NCI-H1417 (cell line): ENCODE measurements at regions not wholly inside any gene's neighbourhood (a gene's known extent, or its start where the extent isn't known, plus 50 kb on each side); places are given as distances from the start of the nearest gene placed in this dataset.

ENCODE experiments used
- DNase-seq, 3 experiments: peaks; one replicate each; lab custom pipeline; 2025; lab: John Stamatoyannopoulos, UW

DNA sequence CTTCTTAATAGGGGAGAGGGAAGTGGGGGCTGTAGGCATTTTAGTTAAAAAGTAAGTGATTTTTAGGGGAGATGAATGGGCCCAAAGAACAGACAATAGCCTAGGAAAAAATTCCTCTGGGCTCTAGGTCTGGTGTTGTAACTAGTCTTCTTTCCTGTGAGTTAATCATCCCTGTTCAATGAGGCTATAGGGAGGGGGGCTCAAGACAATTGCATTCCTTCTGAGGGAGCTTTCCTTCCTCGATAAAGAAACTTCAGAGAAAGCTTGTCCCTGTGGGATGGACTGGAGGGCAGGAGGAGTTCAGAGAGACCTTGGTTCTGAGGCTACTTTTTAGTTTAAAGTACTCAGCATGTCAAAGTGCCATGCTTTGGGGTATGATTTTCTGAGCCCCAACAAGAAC lies 127.2 kb downstream of the BBS10 start:
- no peak for DNase-seq

DNA sequence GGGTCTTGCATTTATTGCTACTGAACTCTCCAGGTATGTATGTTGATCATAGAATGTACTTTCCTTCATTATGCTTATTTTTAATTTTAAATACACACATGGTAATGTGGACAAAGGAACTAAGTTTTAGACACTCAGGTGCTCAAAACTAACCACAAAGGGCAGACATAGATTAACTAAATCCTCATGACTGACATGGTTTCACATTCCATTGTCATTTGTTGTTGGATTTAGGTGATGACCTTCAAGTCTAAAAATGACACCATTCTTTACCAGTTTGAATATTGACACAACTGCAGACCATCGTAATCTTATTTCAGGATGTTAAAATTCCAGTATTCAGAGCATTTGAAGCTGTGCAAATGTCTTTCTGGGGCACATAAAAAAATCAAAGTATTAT lies 128.4 kb downstream of the BBS10 start:
- DNase-seq, result no peak

DNA sequence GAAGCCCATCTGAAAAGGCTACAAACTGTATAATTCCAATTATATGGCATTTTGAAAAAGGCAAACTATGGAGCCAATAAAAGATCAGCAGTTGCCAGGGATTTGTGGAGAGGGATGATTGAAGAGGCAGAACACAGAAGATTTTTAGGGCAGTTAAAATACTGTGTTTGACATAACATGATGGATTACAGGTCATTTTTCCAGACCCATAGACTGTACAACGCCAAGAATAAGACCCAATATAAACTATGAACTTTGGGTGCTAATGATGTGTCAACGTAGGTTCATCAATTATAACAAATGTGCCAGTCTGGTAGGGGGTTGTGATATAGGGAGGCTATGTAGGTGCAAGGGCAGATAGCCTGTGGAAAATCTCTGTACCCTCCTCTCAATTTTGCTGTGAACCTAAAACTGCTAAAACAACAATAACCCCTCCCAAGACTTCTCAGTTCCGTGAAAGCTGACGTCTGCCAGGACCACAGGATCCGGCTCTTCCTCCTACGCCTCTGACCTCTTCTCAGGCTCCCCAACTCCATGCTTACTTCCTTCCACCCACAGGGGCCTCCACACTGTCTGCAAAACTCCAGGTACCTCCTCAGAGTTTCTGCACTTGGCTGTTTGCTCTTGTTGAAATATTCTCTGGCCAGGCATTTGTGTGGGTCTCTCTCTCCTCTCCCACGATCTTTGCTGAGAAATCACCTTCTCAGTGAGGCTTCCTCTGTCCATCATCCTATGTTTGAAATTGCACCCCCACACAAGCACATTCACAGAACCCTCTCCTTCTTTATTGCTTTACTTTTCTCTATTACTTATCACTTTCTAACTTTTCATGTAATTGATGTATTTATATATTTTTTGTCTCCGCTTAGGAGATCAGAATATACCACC lies 131.4 kb downstream of the BBS10 start:
- no peak for DNase-seq

DNA sequence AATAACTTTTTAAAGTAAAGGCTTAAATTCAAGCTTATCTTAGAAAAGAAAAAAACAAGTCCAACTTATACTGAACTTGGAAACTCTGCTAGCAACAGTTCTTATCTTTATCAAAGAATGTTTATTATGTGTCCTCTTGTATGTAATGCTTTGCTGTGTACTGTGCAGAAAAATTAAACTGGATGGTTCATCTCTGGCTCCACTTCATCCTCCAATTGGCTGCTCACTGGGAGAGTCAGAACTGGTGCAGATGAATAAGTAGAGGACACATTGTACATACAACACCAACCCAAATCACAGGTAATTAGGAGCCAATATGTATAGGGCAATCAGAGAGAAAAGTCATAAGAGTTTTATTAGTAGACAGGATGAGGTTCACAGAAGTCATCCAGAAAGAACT lies 123.6 kb upstream of the NAP1L1 start:
- no peak for DNase-seq

DNA sequence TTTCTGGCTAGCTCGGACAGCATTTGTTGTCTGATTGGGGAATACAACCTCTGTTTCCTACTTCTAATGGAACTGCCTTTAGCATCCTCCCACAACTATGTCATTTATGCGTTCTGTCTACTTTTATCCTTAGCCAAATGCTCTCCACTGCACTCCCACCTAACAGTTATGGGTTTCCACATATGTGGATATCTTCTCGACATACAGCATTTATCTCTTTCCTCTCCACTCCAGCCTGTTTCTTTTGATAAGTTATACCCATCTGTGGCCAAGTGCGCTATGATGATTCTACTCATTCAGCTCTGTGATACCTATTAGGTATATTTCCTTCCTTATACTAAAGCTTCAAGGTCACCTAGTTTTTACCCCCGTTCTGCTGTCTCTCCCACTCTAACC lies 122.2 kb upstream of the NAP1L1 start:
- no peak for DNase-seq

DNA sequence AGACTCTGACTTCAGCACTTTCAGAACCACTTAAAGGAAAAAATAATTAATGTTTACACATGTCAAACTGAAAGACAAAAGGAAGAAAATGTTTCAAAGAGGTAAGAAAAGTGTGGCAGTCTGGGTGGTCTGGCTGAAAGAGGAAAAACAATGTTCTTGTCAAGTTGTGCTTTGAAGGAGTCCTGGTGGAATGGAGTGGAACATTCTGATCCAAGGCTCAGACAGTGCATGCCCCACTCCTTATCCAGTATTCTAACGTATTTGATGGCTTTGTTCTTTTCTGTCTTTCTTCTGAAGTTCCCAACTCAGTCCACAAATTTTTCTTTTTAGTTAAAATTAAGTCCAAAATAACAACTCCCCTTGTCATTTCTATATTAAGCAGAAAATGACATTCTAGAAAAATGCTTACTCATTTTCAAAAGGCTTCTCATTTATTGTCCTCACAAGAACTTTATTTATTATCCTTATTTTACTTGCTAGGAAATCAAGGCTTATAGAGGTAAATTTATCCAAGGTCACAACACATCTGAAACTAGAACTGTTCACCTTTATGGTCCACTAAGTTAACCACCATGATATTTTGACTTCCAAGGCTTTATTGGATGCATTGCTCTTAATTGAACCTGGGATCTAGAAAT lies 121.7 kb upstream of the NAP1L1 start:
- DNase-seq, result no peak

DNA sequence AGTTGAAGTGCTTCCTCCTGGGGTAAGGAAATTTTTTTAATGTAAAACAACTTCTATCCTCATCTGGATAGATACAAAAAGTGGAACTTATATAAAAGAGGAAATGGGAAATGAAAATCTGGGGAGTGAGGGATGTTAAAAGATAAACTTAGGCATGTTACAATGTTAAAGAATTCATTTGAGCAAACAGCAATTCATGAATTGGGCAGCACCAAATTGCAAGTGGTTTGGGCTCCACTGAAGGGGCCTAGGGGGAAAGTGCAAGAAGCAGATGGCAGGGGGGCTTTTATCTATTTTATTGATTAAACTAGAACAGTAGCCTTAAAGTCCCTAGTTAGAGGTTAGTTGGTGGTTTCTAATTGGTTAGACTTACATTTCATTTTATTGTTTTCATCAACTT lies 118.1 kb upstream of the NAP1L1 start:
- DNase-seq, result no peak

DNA sequence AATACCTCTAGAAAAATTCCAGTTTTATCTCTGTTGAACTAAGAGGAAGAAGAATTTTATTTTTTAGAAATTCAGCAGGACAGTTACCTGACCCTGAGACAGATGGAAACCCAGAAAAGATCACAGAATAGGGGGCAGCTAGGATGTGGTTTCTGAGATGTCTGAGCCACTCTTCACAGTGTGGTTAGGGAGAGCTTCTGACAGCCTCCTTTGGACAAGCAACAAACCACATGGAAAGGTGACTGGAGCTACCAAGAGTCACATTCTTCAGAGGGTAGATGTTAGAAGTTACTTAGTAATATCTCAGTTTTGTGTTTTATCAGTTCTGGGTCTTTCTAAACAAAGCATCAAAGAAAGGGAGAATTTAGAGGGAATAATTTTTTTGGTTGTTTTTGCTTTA lies 117.3 kb upstream of the NAP1L1 start:
- DNase-seq, result no peak

DNA sequence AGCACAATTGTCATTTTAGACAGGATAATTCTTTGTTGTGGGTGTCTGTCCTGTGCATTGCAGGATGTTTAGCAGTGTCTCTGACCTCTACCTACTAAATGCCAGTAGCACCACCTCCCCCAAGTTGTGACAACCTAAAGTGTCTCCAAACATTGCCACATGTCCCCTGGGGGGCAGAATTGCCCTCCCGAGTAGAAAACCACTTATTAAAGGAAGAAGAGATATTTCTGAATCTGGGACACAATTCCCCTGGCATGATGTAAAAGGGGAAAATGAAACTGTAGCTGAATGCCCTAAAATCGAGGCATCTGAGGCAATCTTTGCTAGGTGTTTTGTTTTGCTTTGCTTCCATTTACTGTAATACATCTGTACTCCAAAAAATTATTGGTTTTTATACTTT lies 116.8 kb upstream of the NAP1L1 start:
- DNase-seq, result no peak

DNA sequence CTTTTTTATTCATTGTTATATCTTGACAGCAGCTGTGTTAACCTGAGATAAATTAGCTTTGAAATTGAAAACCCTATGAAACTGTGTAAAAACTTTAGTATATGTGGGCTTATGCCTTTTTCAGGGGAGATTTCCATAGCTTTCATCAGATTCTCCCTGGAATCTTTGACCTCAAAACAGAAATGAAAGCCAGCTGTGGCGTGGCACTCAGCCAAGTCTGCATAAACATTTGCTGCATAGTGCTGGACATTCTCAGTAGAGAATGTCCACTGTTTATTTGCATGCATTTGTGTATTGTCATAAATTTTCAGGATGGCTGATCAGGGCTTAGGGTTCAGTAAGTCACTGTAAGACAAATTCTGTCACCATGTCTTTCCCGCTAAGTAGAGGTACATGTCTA lies 115.3 kb upstream of the NAP1L1 start:
- DNase-seq, result no peak

DNA sequence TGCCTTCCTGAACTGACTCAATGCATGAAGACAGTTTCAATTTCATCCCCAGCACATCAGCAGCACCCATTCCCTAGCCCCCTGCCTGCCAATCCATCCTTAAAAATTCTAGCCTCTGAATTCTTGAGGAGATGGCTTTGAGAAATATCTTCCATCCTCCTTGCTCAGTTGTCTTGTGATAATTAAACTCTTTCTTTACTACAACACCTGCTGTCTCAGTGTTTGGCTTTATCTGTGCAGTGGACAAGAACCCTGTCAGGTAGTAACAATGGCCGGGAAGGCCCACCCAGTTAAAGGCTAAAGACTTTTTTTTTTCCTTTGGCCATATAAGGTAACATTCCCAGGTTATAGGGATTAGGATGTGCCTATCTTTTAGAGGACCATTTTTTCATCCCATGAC lies 114.4 kb upstream of the NAP1L1 start:
- no peak for DNase-seq

DNA sequence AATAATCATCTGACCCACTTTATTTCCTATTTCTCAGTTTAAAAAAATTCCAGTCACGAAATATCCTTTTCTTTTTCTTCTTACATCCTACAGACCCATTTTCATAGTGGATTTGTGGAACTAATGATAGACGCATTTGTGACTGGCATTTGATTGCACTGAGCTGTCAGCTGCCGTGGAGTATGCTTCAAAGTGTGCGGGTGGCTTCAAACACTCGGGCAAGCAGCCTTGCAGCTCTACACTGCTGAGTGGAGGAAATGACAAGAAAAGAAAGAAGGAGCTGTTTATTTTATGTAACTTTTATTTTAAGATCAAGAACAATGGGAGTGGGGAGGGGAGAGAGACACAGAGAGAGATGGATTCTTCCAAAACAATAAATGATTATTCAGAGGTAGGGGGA lies 112.8 kb upstream of the NAP1L1 start:
- DNase-seq, result no peak

DNA sequence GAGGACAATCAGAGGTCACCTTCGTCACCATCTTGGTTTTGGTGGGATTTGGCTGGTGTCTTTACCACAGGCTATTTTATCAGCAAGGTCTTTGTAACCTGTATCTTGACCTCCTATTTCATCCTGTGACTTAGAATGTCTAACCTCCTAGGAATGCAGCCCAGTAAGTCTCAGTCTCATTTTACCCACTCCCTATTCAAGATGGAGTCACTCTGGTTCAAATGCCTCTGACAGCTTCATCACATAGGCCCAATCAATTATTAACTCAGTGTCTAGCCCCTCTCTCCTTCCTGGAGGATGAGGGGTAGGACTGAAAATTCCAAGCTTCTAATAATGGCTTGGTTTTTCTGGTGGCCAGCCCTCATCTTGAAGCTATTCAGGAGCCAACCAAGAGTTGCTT lies 111.4 kb upstream of the NAP1L1 start:
- DNase-seq, result no peak

DNA sequence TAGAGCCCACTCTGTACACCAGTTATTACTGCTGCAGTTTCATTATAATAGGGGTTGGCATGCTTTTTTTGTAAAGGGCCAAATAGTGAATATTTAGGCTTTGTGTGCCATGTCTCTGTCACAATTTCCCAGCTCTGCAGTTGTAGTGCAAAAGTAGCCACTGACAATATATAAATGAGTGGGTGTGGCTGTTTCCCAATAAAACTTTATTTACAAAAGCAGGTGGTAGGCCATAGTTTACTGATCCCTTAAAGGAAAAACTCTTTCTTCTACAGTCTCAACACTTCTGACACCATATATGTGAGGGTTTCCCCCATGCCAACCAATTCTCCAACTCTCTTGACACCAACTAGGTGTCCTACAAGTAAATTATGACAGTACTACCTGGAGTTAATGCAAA lies 110.2 kb upstream of the NAP1L1 start:
- no peak for DNase-seq

DNA sequence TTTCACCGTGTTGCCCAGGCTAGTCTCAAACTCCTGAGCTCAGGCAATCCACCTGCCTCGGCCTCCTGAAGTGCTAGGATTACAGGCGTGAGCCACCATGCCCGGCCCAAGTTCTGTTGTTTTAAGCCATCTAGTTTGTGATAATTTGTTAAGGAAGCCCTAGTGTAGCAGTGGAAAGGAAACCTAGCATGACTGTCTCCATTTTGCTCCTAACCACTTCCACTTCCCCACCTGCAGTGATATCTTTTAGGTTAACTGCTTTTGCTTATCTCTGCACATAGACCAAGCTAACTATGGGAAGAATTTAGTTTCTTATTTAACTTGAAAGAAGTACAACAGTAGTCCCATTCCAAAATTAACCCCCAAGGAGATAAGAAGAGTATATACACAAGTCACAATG lies 109.5 kb upstream of the NAP1L1 start:
- no peak for DNase-seq

DNA sequence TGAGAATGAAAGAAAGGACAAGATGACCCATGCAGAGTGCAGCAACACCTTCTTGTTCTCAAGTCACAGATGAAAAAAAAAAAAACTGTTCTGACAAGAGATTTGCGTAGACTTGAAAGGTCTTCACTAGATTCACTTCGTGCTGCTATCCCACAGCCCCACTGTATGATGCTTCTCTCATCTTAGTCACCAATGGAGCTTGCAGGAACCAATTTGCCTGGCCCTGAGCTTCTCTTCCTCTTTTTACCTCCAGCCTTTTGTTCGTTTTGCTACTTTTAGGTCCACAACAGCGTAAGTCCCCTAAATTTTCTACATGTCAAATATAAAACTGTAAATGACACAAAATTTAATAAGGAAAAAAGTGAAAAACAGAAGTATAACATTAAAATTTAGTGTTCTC lies 107.9 kb upstream of the NAP1L1 start:
- no peak for DNase-seq

DNA sequence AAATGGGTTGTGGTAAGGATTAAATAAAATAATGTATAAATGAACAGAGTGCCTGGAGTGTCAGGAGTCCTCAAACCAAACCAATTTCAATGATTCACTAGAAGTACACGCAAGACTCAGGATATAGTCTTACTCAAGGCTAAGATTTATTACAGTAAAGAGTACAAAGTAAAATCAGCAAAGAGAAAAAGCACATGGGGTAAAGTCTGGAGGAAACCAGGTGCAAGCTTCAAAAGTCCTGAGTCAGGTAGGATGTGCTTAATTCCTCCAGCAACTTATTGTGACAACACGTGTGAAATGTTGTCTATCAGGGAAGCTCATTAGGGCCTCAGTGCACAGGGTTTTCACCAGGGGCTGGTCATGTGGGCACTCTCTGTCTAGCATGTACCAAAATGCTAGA lies 105.8 kb upstream of the NAP1L1 start:
- no peak for DNase-seq

DNA sequence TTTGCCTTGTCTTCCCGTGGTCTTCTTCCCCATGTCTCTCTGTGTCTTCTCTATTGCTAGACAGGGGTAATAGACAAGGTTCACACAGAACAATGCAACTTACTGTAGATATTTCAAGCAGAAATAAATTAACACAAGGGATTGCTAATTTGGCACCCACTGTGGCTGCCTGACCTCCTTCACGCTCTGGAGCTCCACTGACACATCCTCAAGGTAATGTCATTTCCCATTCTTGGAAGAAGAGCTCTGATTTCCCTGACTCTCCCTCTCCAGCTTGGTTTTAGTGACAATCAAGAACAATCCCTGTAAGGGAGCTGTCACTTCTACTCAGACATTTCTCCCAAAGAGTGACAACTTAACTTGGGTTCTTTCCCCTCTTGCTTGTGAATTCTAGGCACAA lies 105.4 kb upstream of the NAP1L1 start:
- DNase-seq, result no peak

DNA sequence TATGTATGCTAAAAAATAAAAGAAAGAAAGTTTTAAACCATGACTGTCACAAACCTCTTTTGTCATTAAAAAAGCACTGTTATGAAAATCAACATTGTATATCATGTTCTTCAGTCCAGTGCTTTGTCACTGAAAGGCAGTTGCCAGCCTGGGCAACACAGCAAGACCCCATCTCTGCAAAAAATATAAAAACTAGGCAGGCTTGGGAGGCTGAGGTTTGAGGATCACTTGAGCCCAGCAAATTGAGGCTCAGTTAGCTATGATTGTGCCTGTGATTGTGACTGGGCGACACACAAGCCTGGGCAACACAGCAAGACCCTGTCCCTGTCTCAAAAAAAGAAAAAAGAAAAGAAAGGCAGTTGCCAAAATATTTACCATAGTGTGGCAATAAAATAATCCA lies 102.7 kb upstream of the NAP1L1 start:
- no peak for DNase-seq

DNA sequence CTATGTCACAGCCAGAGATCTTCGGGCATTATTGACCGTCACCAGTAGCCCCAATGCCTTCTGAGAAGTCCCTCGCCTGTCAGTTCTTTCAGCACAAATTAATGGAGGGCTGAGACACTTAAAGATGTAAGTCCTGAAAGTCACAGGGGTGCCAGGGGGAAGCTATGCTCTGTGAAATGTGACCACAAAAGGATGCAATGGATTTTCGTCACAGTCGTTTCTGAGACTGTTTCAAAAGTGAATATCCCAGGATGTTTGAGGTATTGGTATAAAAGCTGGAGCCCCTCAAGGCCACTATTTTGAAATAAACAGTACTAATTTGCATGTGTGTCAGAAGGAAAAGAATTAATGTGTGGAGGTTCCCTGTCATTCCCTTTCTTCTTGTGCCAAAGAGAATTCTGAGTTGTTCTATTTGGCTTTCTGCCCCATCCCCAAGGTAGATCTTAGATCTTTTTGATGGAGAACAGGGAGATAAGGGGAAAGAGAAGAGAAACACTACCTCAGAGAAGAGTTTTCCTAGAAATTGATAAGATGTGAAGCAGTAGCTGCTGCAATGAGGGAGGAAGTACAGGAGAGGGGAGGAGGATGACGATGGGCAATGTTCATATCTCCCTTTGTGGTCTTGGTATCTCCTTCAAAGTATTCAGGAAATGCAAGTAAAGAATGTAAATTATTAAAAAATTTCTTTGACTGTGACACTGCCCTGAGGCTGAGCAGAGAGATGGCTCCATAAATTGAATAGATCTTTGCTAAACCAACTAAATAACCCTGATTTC lies 101.8 kb upstream of the NAP1L1 start:
- no peak for DNase-seq

DNA sequence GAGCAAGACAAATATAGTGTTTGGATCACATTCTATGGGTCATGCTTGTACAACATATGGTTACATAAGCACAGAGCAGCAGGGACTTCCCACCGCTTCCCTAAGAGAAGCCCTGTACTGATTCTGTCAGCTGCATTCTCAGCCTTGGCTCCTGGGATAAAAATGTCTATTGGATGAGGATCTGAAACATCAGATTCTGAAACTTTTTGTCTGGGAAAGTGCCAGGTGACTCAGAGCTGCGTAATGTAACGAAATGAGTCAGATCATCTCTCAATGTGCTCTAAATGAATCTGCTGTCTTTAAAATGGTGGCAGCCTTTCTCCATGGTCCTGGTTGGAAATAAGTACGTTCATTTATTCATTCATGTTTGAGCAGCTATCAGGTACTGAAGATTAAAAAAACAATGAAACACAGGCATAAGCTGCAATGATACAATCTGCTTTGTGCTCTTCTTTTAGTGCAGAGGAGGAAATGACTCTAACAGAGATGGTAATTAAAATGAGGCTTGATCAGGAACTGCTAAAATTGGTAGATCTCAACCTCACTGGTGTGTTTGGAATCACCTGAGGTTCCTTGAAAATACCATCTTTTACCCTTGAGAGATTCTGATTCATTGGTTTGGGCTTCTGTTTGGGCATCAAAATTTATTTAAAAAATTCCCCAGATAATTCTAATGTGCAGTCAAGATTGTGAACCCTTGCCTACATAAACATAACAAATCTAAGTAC lies 99.1 kb upstream of the NAP1L1 start:
- no peak for DNase-seq
